WI38 (cell line): ENCODE measurements at regions not wholly inside any gene's neighbourhood (a gene's known extent, or its start where the extent isn't known, plus 50 kb on each side); places are given as distances from the start of the nearest gene placed in this dataset.
"Not testable (repeated sequence)": the region's sequence is repeated elsewhere in the genome, so short reads cannot be mapped to it uniquely, and the experiment has no call there.

ENCODE experiments used
- H3K4me3 ChIP-seq: 2 replicates; pipeline ENCODE4 v1.5.1; 2011; ENCODE audit warnings: low read depth, mild to moderate bottlenecking, control low read depth, low read length
- CTCF ChIP-seq: IDR thresholded peaks from 2 replicates; pipeline ENCODE4 v1.5.1; 2012; ENCODE audit warnings: low read depth, mild to moderate bottlenecking, control low read depth, low read length

DNA sequence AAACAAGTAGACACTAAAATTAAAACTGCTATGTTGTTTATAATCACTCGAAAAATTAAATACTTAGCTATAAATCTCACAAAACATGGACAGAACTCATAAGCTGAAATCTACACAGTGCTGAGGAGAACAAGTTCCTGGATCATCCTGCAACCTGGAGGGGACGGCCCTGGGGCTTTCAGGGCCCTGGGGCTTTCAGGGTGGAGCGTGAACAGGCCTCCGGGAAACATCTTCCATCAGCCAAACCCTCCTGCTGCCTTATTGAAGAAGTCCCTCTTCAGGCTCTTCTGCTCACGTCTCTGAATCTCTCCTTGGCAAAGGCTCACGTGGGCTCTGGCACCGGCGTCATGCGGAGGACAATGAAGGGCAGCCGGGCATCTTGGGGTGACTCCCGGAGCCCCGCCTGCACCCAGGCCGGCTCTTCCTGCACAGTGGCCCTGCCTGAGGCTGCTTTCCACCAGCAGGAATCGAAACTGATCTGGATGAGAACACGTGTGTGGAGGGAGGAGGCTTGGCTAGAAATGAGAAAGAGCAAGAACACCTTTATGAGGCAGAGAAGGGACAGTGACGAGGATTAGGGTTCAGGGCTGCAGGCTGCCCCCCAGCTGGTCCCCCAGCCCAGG, 127.3 kb downstream of the CDRT15L2 start:
- no peak overlapping the region for H3K4me3 ChIP-seq
- TF ChIP-seq CTCF = no peak

DNA sequence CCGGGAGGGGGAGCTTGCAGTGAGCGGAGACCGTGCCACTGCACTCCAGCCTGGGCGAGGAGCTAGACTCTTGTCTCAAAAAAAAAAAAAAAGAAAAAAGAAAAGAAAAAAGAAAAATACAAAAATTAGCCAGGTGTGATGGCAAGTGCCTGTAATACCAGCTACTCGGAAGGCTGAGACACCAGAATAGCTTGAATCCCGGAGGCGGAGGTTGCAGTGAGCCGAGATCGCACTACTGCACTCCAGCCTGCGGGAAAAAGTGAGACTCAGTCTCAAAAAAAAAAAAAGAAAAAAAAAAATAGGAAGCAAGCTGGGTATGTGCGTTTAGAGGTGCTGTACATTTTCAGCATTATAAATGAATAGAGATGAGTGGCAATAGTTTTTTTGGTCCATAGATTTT, 129.3 kb downstream of the CDRT15L2 start:
- not testable (repeated sequence) for H3K4me3 ChIP-seq

DNA sequence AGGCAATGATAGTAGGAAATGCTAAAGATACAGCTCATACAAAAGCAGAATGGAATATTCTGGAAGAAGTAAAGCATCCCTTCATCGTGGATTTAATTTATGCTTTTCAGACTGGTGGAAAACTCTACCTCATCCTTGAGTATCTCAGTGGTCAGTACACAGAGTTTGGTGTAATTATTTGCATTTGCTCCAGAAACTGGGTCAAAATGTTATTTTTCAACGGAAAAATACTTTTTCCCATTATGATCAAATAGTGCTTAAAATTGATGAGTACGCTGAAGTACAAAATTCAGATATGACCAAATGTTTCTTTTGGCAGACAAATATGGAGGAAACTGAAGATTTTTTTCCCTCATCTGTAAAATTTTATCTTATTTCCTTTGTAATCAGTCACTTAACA, 137.0 kb downstream of the CDRT15L2 start:
- not testable (repeated sequence) for H3K4me3 ChIP-seq

DNA sequence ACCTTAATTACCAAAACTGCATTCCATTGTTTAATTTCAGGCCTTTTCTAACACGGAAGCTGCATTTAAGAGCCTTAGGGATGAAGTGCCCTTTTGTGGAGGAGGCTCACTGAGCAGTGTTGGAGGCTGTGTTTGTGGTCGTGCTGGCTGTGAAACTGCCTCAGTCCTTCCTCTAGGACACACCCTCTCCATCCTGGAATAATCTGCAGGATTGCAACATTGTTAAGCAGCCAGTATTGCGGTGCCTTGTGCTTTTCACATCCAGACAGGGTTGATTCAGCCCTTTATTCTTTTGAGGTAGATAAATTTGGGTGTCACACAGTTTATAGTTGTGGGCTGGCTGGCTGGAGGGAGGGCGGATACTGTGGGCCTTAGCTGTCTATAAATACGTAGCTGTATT, 141.6 kb downstream of the CDRT15L2 start:
- no peak overlapping the region for H3K4me3 ChIP-seq
- no peak for TF ChIP-seq CTCF

- not testable (repeated sequence) for H3K4me3 ChIP-seq
Measured at GRCh38 chr17:20724391-20724790, 144.9 kb downstream of the CDRT15L2 start.

DNA sequence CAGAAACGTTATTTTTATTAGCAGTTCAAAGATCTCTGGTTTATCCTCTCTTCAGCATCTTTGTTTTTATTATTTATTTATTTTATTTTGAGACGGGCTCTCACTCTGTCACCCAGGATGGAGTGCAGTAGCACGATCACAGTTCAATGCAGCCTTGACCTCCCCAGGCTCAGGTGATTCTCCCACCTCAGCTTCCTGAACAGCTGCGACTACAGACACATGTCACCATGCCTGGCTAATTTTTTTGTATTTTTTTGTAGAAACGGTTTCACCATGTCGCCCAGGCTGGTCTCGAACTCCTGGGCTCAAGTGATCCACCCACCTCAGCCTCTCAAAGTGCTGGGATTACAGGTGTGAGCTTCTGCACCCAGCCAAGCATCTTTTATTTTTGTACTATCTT, 147.7 kb downstream of the CDRT15L2 start:
- H3K4me3 ChIP-seq = not testable (repeated sequence)

GRCh38 chr17:20728181-20728580, 148.7 kb downstream of the CDRT15L2 start:
- no peak for TF ChIP-seq CTCF

DNA sequence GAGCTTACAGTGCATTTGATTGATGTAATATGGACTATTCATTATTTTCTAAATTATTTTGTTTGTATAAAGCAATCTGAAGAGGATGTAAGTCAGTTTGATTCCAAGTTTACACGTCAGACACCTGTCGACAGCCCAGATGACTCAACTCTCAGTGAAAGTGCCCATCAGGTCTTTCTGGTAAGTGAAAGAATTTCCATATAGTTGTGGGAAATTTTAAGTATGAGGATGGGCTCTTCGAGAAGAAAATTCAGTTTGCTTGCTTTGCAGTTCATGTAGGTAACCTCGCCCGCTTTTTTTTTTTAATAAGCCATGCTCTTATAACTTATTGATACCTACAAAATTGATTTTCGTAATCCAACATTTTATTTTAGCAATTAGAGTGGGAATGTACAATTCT, 151.6 kb downstream of the CDRT15L2 start:
- not testable (repeated sequence) for H3K4me3 ChIP-seq

More at GRCh38 chr17:20728181-20728580, 148.7 kb downstream of the CDRT15L2 start:
- H3K4me3 ChIP-seq = no peak overlapping the region

DNA sequence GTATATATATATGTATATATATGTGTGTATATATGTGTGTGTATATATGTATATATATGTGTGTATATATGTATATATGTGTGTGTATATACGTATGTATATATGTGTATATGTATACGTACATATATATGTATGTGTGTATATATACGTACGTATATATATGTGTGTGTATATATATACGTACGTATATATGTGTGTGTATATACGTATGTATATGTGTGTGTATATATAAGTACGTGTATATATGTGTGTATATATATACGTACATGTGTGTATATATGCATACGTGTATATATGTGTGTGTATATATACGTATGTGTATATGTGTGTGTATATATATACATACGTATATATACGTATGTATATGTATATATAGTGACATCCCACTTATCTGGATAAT, 154.4 kb downstream of the CDRT15L2 start:
- no peak for TF ChIP-seq CTCF
- no peak overlapping the region for H3K4me3 ChIP-seq

DNA sequence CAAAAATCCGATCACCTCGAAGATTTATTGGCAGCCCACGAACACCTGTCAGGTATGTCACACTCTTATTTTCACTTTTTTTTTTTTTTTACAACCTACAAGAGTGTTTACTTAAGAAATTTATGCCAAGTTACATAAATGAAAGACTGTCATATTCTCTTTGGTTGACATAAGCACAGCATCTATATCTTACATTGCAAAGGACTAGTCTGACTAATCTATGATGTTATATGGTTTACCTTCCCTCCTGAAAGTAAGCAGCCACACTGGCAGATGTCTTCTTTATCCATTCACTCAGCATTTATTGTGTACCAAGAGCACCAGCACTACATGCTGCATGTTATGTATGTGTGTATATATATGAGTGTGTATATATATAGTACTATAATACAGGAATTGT, 156.3 kb downstream of the CDRT15L2 start:
- TF ChIP-seq CTCF = no peak
- H3K4me3 ChIP-seq = no peak overlapping the region

GRCh38 chr17:20737636-20738035, 158.1 kb downstream of the CDRT15L2 start:
- H3K4me3 ChIP-seq = not testable (repeated sequence)
